Natural killer cell (primary cell): ENCODE measurements at regions not wholly inside any gene's neighbourhood (a gene's known extent, or its start where the extent isn't known, plus 50 kb on each side); places are given as distances from the start of the nearest gene placed in this dataset.
"Not testable (repeated sequence)": the region's sequence is repeated elsewhere in the genome, so short reads cannot be mapped to it uniquely, and the experiment has no call there.

Experiments used
- ATAC-seq, 3 donors: fragments of 150-1000 bp in 2 of 3; fragments of 200-7000 bp in 1 of 3; cut with Tn5 transposase; 1 replicate in 1 of 3; 2 replicates in 2 of 3; pipeline ENCODE4 v1.10.0; 2021; ENCODE audit warnings: mild to moderate bottlenecking in 2 of 3, moderate library complexity in 2 of 3
- DNase-seq, 2 donors: peaks; one replicate each; pipeline versions ENCODE4 v3.0.0 to v3.0.0-alpha.2; 2013 to 2021; ENCODE audit warnings: mixed read lengths in 1 of 2
- H3K27ac ChIP-seq: one replicate; pipeline ENCODE4 v1.5.1; 2013; ENCODE audit warnings: mild to moderate bottlenecking, low read length
- H3K27me3 ChIP-seq: one replicate; pipeline ENCODE4 v1.6.1; 2013; ENCODE audit warnings: low read length; ENCODE audit not compliant: control insufficient read depth, insufficient read depth
- H3K36me3 ChIP-seq: one replicate; pipeline ENCODE4 v1.6.1; 2013; ENCODE audit warnings: low read length; ENCODE audit not compliant: control insufficient read depth, insufficient read depth
- H3K4me1 ChIP-seq: one replicate; pipeline ENCODE4 v1.6.1; 2013; ENCODE audit warnings: low read length; ENCODE audit not compliant: control insufficient read depth, insufficient read depth
- H3K4me3 ChIP-seq: one replicate; pipeline ENCODE4 v1.5.1; 2013; ENCODE audit warnings: low read length
- H3K9me3 ChIP-seq: one replicate; pipeline ENCODE4 v1.6.1; 2013; ENCODE audit warnings: low read length; ENCODE audit not compliant: control insufficient read depth, insufficient read depth
- H3K27ac Mint-ChIP-seq, 2 donors: one replicate each; pipeline ENCODE4 v1.8.0; 2022; ENCODE audit warnings: mild to moderate bottlenecking in 2 of 2, mixed read lengths in 2 of 2, moderate library complexity in 1 of 2
- H3K27me3 Mint-ChIP-seq, 2 donors: one replicate each; pipeline ENCODE4 v1.8.0; 2022; ENCODE audit warnings: low read depth in 2 of 2, mixed read lengths in 2 of 2
- H3K36me3 Mint-ChIP-seq: one replicate; pipeline ENCODE4 v1.8.0; 2022; ENCODE audit warnings: mixed read lengths
- H3K4me1 Mint-ChIP-seq, 2 donors: one replicate each; pipeline ENCODE4 v1.8.0; 2022; ENCODE audit warnings: mixed read lengths in 2 of 2
- H3K4me3 Mint-ChIP-seq: one replicate; pipeline ENCODE4 v1.8.0; 2022; ENCODE audit warnings: mild to moderate bottlenecking, moderate library complexity, mixed read lengths
- H3K9me3 Mint-ChIP-seq, 2 donors: one replicate each; pipeline ENCODE4 v1.8.0; 2022; ENCODE audit warnings: mixed read lengths in 2 of 2
- WGBS: methylation state at CpG from one replicate; pipeline ENCODE4 v1.1.7; 2013; ENCODE audit warnings: missing lambda C conversion rate; ENCODE audit not compliant: insufficient coverage; 5-methylcytosine and 5-hydroxymethylcytosine counted together
- intact Hi-C: fragments of 100-400 bp; cut with micrococcal nuclease; formaldehyde crosslinking; loops from one replicate; pipeline ENCODE4 v1.14.2; 2022
- TF ChIP-seq, protein P1 (sequence below): fragments of 200-600 bp; IDR thresholded peaks from one replicate; pipeline ENCODE4 v1.8.0; 2022; ENCODE audit warnings: antibody characterized with exemption

DNA sequence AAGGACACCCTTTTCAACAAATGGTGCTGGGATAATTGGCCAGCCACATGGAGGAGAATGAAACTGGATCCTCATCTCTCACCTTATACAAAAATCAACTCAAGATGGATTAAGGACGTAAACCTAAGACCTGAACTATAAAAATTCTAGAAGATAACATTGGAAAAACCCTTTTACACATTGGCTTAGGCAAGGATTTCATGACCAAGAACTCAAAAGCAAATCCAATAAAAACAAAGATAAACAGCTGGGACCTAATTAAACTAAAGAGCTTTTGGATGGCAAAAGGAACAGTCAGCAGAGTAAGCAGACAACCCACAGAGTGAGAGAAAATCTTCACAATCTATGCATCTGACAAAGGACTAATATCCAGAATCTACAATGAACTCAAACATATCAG, 96.9 kb upstream of the BNIP2 start:
- ATAC-seq, H3K4me1 Mint-ChIP-seq, H3K36me3 ChIP-seq, H3K4me1 ChIP-seq, H3K4me3 ChIP-seq, H3K27ac ChIP-seq, H3K36me3 Mint-ChIP-seq, H3K4me3 Mint-ChIP-seq, H3K9me3 ChIP-seq, DNase-seq, H3K27ac Mint-ChIP-seq, intact Hi-C loops, H3K27me3 ChIP-seq, H3K9me3 Mint-ChIP-seq: not testable (repeated sequence)
- 80% methylated on average over 1 of the region's 1 CpG for WGBS
- H3K27me3 Mint-ChIP-seq = peaks cover 23 to 58% of the 10 kb centered on the region in 2 donors

DNA sequence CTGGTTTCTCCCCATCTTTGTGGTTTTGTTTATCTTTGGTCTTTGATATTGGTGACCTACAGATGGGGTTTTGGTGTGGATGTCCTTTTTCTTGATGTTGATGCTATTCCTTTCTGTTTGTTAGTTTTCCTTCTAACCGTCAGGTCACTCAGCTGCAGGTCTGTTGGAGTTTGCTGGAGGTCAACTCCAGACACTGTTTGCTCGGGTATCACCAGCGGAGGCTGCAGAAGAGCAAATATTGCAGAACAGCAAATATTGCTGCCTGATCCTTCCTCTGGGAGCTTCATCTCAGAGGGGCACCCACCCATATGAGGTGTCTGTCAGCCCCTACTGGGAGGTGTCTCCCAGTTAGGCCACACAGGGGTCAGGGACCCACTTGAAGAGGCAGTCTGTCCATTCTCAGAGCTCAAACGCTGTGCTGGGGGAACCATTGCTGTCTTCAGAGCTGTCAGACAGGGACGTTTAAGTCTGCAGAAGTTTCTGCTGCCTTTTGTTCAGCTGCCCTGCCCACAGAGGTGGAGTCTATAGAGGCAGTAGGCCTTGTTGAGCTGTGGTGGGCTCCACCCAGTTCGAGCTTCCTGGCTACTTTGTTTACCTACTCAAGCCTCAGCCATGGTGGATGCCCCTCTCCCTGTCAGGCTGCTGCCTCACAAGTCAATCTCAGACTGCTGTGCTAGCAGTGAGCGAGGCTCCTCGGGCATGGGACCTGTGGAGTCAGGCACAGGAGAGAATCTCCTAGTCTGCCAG, 94.8 kb upstream of the BNIP2 start:
- H3K4me1 Mint-ChIP-seq, H3K36me3 Mint-ChIP-seq, H3K4me1 ChIP-seq, H3K4me3 Mint-ChIP-seq, H3K27ac ChIP-seq, H3K27me3 ChIP-seq, H3K4me3 ChIP-seq, DNase-seq, intact Hi-C loops, H3K27ac Mint-ChIP-seq, H3K9me3 Mint-ChIP-seq, H3K36me3 ChIP-seq, ATAC-seq, H3K9me3 ChIP-seq: not testable (repeated sequence)
- peaks cover 34 to 45% of the 10 kb centered on the region in 2 donors for H3K27me3 Mint-ChIP-seq
- 82% methylated on average over 8 of the region's 8 CpGs for WGBS

DNA sequence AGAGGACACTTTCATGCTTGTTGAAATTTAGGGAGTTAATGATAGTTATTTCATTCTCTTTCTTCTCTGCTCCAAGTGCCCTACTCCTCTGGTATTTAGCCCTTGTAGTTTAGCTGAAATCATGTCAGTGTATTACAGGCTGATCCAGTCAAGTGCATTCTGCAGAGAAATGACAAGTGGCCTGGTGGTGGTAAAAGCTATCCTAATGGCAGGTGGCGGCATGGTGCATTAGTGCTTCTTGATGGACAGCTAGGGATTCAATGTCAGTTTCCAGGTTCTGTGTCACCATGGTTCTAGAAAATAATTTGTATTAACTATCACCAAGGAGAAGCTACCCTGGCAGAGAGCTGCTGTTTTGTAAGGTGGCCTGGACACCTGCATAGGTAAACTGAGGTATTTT, 90.0 kb upstream of the BNIP2 start:
- H3K4me3 ChIP-seq = no peak overlapping the region

DNA sequence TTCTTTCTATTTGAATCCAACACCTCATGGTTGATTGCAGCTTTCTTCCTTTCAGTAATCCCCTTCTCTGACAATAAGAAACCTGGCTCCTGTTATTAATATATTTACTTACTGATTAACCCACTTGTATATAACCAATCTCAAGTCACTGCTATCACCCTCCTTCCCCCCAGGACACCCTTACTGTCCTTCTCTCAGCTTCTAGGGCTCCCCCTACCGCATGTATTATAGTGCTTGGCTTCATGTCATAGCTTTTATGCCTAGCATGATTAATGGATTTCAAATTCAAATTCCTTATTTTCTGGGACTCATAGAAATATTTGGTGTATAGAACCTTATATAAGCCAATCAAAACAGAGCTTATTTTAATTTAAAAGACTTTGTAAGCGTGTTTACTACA, 75.7 kb upstream of the BNIP2 start:
- peaks cover 6% of the 10 kb centered on the region for H3K27me3 ChIP-seq
- intact Hi-C loops = no loop called here
- DNase-seq (no peak), ATAC-seq (no peak)
- no CpG with 5 or more reads among the region's 2 CpGs for WGBS
- no peak overlapping the region for H3K27ac ChIP-seq
- Mint-ChIP-seq H3K4me3 (no peak overlapping the region), H3K9me3 (no peaks in the 10 kb centered on the region), H3K27me3 (peaks cover 10 to 22% of the 10 kb centered on the region in 2 donors), H3K36me3 (no peaks in the 10 kb centered on the region), H3K4me1 (no peaks in the 10 kb centered on the region), H3K27ac (no peak overlapping the region)
- TF ChIP-seq, protein P1, sequence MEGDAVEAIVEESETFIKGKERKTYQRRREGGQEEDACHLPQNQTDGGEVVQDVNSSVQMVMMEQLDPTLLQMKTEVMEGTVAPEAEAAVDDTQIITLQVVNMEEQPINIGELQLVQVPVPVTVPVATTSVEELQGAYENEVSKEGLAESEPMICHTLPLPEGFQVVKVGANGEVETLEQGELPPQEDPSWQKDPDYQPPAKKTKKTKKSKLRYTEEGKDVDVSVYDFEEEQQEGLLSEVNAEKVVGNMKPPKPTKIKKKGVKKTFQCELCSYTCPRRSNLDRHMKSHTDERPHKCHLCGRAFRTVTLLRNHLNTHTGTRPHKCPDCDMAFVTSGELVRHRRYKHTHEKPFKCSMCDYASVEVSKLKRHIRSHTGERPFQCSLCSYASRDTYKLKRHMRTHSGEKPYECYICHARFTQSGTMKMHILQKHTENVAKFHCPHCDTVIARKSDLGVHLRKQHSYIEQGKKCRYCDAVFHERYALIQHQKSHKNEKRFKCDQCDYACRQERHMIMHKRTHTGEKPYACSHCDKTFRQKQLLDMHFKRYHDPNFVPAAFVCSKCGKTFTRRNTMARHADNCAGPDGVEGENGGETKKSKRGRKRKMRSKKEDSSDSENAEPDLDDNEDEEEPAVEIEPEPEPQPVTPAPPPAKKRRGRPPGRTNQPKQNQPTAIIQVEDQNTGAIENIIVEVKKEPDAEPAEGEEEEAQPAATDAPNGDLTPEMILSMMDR = no peak
- H3K4me1 ChIP-seq = no peaks in the 10 kb centered on the region
- no peaks in the 10 kb centered on the region for H3K36me3 ChIP-seq
- no peaks in the 10 kb centered on the region for H3K9me3 ChIP-seq
- no peak overlapping the region for H3K4me3 ChIP-seq

More for the DNA sequence above, 90.0 kb upstream of the BNIP2 start:
- intact Hi-C loops = no loop called here
- TF ChIP-seq, protein P1 = no peak
- WGBS = 92% methylated on average over 1 of the region's 1 CpG
- H3K36me3 Mint-ChIP-seq = no peaks in the 10 kb centered on the region
- no peaks in the 10 kb centered on the region for H3K9me3 Mint-ChIP-seq
- H3K27me3 ChIP-seq = no peaks in the 10 kb centered on the region
- no peaks in the 10 kb centered on the region for H3K9me3 ChIP-seq
- DNase-seq = no peak
- H3K4me3 Mint-ChIP-seq = no peak overlapping the region
- H3K27me3 Mint-ChIP-seq = peaks cover 19 to 32% of the 10 kb centered on the region in 2 donors
- ATAC-seq = no peak
- no peak overlapping the region for H3K27ac Mint-ChIP-seq
- H3K36me3 ChIP-seq = no peaks in the 10 kb centered on the region
- H3K4me1 Mint-ChIP-seq = no peaks in the 10 kb centered on the region
- peaks cover 3% of the 10 kb centered on the region for H3K4me1 ChIP-seq
- H3K27ac ChIP-seq = no peak overlapping the region
